UCSD-AML1 (cell line): ENCODE measurements at regions not wholly inside any gene's neighbourhood (a gene's known extent, or its start where the extent isn't known, plus 50 kb on each side); places are given as distances from the start of the nearest gene placed in this dataset.

ENCODE experiments used
- DNase-seq: peaks from one replicate; lab custom pipeline; 2025; ENCODE audit not compliant: unreplicated experiment; lab: John Stamatoyannopoulos, UW

DNA sequence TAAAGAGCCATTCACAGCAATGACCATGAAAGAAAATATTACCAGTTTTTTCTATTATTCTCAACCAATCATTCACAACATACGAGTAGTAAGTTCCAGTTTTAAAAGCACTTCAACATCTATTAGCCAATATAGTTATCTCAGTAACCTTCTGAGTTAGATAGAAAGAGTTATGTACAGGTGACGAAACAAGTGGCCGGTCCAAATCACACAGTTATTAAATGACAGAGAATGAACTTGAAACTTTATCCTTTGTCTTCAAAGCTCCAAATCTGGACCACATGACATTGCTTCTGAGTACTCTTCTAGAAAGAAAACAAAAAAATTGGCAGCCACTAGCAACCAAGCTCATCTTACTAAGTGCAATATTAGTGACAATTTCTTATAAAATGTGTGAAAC, 393.8 kb downstream of the OMA1 start:
- no peak for DNase-seq

GRCh38 chr1:58149271-58149812, 397.2 kb downstream of the OMA1 start:
- DNase-seq = no peak

- no peak for DNase-seq
These were observed 401.7 kb downstream of the OMA1 start for GRCh38 chr1:58144698-58145270.

- no peak for DNase-seq
These were observed 402.4 kb downstream of the OMA1 start for GRCh38 chr1:58143972-58144697.

DNA sequence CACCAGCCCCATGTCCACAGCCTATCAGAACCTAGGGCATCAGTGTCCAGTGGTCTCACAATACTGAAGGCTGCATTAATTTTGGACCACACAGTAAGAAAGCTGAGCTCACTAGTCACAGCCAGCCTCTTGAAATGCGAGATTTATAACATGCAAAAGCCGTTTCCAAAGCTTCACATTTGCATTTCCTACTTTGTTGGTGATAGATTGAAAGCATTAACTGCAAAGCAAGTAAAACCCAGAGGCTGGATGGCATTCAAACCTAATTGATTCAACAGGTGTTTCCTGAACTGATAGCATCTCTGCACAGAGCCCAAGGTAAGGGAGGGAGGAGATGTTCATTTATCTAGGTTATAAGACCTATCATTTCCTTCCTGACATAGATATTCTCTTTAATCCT, 410.1 kb downstream of the OMA1 start:
- no peak for DNase-seq

- DNase-seq = no peak
These were observed 410.7 kb downstream of the OMA1 start for GRCh38 chr1:58135821-58136321.

- no peak for DNase-seq
These were observed 413.0 kb downstream of the OMA1 start for GRCh38 chr1:58133562-58133961.

GRCh38 chr1:58123051-58123450, 423.5 kb downstream of the OMA1 start:
- DNase-seq = no peak

GRCh38 chr1:58119971-58120370, 426.6 kb downstream of the OMA1 start:
- DNase-seq = no peak

DNA sequence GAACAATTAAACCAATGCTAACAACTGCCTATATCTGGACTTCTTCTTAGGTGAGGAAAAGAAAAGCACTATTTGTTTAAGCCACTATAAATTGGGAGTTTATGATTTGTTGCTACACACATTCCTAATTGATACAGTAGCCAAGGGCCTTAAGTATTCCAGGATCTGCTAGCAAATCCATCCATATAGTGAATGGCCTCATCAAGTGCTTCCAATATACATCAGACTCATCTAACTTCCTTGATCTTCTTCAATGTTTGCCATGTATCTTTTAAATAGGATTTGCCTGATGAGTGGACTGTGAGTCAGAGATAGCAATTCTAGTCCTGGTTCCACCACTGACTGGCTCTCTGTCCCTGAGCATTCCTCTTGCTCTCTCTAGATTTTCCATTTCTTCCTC, 430.2 kb downstream of the OMA1 start:
- DNase-seq = no peak

DNA sequence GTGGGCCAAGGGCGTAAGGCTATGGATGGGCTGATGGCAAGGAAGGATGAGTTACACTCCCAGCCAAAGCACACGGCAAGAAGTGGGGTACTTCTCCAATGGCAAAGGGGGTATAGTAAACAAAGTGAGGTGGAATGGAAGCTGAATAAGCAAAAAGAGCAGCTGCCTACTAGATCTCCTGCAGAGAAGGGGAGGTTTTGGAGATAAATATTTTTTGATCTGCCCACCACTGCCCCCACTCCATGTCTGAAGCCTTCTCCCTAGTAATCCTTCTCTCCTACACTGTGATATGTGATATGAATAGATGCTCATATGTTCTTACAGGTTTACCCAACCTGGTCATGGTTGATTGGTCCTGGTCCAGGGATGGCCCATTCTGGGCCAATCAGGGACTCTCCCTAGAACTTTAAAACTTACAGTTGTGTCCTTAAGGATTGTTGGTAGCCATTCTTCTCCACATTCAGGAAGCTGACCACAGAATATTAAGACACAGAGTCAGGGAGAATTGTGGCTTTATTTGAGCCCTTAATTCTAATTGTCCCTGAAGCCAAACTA, 436.8 kb downstream of the OMA1 start:
- DNase-seq = no peak

GRCh38 chr1:58108783-58109182, 437.7 kb downstream of the OMA1 start:
- no peak for DNase-seq

- DNase-seq = no peak
These were observed 438.6 kb downstream of the OMA1 start for GRCh38 chr1:58107943-58108342.

- DNase-seq = no peak
These were observed 441.6 kb downstream of the OMA1 start for GRCh38 chr1:58104960-58105359.

- DNase-seq = no peak
These were observed 449.8 kb downstream of the OMA1 start for GRCh38 chr1:58096714-58097113.

DNA sequence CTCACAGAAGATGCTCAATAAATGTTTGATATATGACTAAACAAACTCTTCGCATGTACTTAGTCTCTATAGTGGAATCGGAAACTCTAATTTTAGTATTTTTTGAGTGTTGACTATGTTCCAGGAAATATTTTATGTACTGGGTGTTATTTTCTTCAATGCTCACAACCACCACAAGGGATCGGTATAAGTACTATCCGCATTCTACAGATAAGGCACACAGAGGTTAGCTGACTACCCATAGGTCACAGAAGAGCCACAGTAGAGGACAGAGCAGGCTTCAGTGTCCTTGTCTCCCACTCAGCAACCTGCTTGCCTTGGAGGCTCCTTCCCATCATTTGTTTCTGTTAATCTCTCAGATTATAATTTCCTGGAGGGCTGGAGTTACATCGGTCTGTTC, 451.3 kb downstream of the OMA1 start:
- DNase-seq = no peak

GRCh38 chr1:58094221-58094620, 452.3 kb downstream of the OMA1 start:
- no peak for DNase-seq

- no peak for DNase-seq
These were observed 455.9 kb downstream of the OMA1 start for GRCh38 chr1:58090640-58091039.

DNA sequence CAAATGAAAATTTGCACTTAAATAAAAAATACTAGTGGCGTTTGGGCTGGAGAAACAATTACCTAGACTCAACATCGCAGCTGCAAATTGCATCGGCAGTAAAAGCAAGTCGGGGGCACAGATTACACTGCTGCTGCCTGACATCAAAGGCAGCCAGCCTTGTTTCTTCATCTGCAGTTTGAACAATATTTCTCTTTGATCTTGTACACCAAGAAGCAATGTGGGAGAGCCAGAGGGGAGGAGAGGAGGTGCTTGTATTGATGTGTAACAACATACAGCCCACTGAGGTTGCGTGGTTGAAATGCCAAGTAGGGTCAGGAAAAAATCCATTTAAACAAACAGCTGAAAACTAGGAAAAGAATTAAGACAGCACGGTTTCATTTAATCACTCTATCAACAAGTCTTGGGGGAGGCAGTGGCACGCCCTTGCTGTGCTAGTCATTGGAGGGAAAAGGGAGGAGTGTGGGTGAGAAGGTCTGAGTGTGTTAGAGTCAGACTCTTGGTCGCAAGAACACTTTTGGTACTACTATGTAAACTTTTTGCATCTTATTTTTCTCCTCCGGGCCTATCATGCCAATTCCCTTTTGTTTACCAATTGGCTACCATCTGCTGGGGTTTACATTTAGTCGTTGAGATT, 456.5 kb downstream of the OMA1 start:
- no peak for DNase-seq

DNA sequence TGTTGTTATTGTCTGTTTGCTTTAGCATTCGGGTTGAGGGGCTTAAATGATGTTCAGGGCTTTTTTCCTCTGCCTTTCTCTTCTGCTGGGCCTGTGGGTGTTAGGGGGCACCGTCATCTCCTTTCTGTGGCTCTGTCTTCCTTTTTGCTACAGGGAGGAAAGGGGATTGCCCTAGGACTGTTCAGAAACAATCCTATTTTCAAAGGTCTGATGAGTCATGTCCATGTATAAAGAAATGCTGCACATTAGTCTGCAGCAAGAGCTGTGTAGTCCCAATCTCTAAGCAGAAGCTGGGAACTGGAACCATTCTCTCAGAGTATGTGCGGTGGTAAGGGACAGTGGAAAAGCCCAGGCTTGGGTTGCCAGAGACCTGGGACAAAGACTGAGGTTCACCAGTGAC, 462.3 kb downstream of the OMA1 start:
- DNase-seq = no peak

DNA sequence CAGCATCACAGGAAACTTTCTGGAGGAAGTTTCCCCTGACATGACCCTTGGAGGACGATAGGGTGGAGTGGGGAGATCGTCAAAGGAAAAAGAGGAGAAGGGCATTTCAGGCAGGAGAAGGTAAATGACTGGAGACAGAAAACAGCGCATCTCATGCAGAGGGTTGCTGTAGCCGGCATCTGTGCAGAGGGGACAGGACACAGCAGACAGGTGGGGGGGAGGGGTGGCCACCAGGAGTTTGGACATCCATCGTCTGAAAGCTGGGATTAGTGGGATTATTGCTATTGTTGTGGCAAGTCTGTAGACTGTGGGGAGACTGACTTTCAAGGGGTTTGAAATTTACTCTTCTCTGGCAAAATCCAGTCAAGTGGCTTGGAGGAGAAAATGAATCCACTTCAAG, 463.9 kb downstream of the OMA1 start:
- no peak for DNase-seq

GRCh38 chr1:58076258-58076657, 470.3 kb downstream of the OMA1 start:
- DNase-seq = no peak
